B cell (primary cell): ENCODE measurements at regions not wholly inside any gene's neighbourhood (a gene's known extent, or its start where the extent isn't known, plus 50 kb on each side); places are given as distances from the start of the nearest gene placed in this dataset.
A peak's percentile ranks its signal among the peaks of the same experiment; 100 is the strongest.

Source experiments
- ATAC-seq: fragments of 200-7000 bp; cut with Tn5 transposase; one replicate; pipeline ENCODE4 v1.10.0; 2021; ENCODE audit warnings: low read depth, mild to moderate bottlenecking, moderate number of reproducible peaks, moderate library complexity
- CTCF ChIA-PET: fragments of 350-600 bp; sonication (Branson Sonifier 250); formaldehyde crosslinking; loops from one replicate; lab custom pipeline; 2021; ENCODE audit warnings: antibody characterized with exemption, inconsistent platforms; lab: Charles Lee
- POLR2A ChIA-PET: fragments of 350-600 bp; sonication (Branson Sonifier 250); formaldehyde crosslinking; loops from one replicate; lab custom pipeline; 2021; ENCODE audit warnings: antibody characterized with exemption; lab: Charles Lee
- DNase-seq: peaks from one replicate; pipeline ENCODE4 v3.0.0; 2013
- H2AFZ ChIP-seq: 2 replicates; pipeline ENCODE4 v1.6.1; 2012; ENCODE audit warnings: mild to moderate bottlenecking, low read depth, low read length; ENCODE audit not compliant: insufficient read depth, poor library complexity, severe bottlenecking
- H3K27ac ChIP-seq, 2 donors: 1 replicate in 1 of 2; 2 replicates in 1 of 2; pipeline ENCODE4 v1.5.1; 2012 to 2013; ENCODE audit warnings: low read length in 2 of 2, mild to moderate bottlenecking in 2 of 2, moderate library complexity in 1 of 2
- H3K27me3 ChIP-seq, 4 experiments: fragments of 200-600 bp in 1 of 4; sonication (generic) in 1 of 4; replicated peaks in 1 of 4; 1 replicate in 2 of 4; 2 replicates in 2 of 4; pipeline versions ENCODE4 v1.6.1 to v1.7.0; 2013 to 2016; ENCODE audit warnings: low read length in 3 of 4, mild to moderate bottlenecking in 2 of 4, mixed read lengths in 1 of 4, moderate library complexity in 1 of 4; ENCODE audit not compliant: insufficient read depth in 4 of 4, control insufficient read depth in 3 of 4; ENCODE audit errors: control extremely low read depth in 1 of 4
- H3K36me3 ChIP-seq, 2 experiments: replicated peaks in 1 of 2; 1 replicate in 1 of 2; 2 replicates in 1 of 2; pipeline versions ENCODE4 v1.6.1 to v1.7.1; 2013; ENCODE audit warnings: low read length in 1 of 2; ENCODE audit not compliant: insufficient read depth in 2 of 2, control insufficient read depth in 1 of 2; ENCODE audit errors: control extremely low read depth in 1 of 2, extremely low read depth in 1 of 2
- H3K4me1 ChIP-seq, 2 donors: fragments of 200-600 bp in 1 of 2; sonication (generic) in 1 of 2; 1 replicate in 1 of 2; 2 replicates in 1 of 2; pipeline versions ENCODE4 v1.5.1 to v1.6.1; 2013 to 2017; ENCODE audit warnings: low read length in 2 of 2; ENCODE audit not compliant: control insufficient read depth in 2 of 2, insufficient read depth in 2 of 2
- H3K4me2 ChIP-seq: replicated peaks from 2 replicates; pipeline ENCODE3; 2012; ENCODE audit warnings: mild to moderate bottlenecking, low read depth, low read length; ENCODE audit not compliant: poor library complexity, severe bottlenecking
- H3K4me3 ChIP-seq, 5 experiments: fragments of 200-600 bp in 1 of 5; sonication (generic) in 1 of 5; 1 replicate in 3 of 5; 2 replicates in 2 of 5; pipeline versions ENCODE4 v1.5.1 to v1.7.0; 2011 to 2016; ENCODE audit warnings: low read length in 4 of 5, mild to moderate bottlenecking in 4 of 5, low read depth in 2 of 5, control low read depth in 1 of 5, moderate library complexity in 1 of 5; ENCODE audit not compliant: insufficient read depth in 1 of 5; ENCODE audit errors: control extremely low read depth in 1 of 5, extremely low read depth in 1 of 5
- H3K79me2 ChIP-seq: fragments of 200-600 bp; sonication (generic); one replicate; pipeline ENCODE4 v1.6.0; 2016; ENCODE audit warnings: low read length; ENCODE audit not compliant: control insufficient read depth, insufficient read depth
- H3K9ac ChIP-seq: fragments of 200-600 bp; sonication (generic); 2 replicates; pipeline ENCODE4 v1.6.1; 2017; ENCODE audit warnings: mild to moderate bottlenecking, low read length, moderate library complexity
- H3K9me3 ChIP-seq, 3 donors: one replicate each; pipeline versions ENCODE4 v1.6.1 to v1.7.1; 2013; ENCODE audit warnings: low read length in 2 of 3; ENCODE audit not compliant: control insufficient read depth in 2 of 3, insufficient read depth in 1 of 3; ENCODE audit errors: control extremely low read depth in 1 of 3
- H4K20me1 ChIP-seq: 2 replicates; pipeline ENCODE4 v1.6.0; 2012; ENCODE audit warnings: mild to moderate bottlenecking, low read length; ENCODE audit not compliant: insufficient read depth, control insufficient read depth, poor library complexity, severe bottlenecking
- H3K27ac Mint-ChIP-seq: one replicate; pipeline ENCODE4 v1.8.0; 2021; ENCODE audit warnings: mixed read lengths
- H3K27me3 Mint-ChIP-seq: one replicate; pipeline ENCODE4 v1.8.0; 2021; ENCODE audit warnings: mixed read lengths
- H3K4me1 Mint-ChIP-seq: one replicate; pipeline ENCODE4 v1.8.0; 2021; ENCODE audit warnings: mixed read lengths
- H3K4me3 Mint-ChIP-seq: one replicate; pipeline ENCODE4 v1.8.0; 2021; ENCODE audit warnings: mixed read lengths
- H3K9me3 Mint-ChIP-seq: one replicate; pipeline ENCODE4 v1.8.0; 2022; ENCODE audit warnings: mixed read lengths; ENCODE audit not compliant: insufficient read depth
- CTCF ChIP-seq: fragments of 200-600 bp; IDR thresholded peaks from one replicate; pipeline ENCODE4 v1.8.0; 2022; ENCODE audit warnings: antibody characterized with exemption, mild to moderate bottlenecking
- EZH2 ChIP-seq: IDR thresholded peaks from 2 replicates; pipeline ENCODE4 v1.6.1; 2012; ENCODE audit warnings: borderline replicate concordance, low read depth, mild to moderate bottlenecking, moderate library complexity, low read length; ENCODE audit not compliant: insufficient read depth, poor library complexity, severe bottlenecking
- WGBS: methylation state at CpG from one replicate; pipeline ENCODE4 v1.1.5; 2013; ENCODE audit warnings: missing lambda C conversion rate; ENCODE audit not compliant: insufficient coverage; 5-methylcytosine and 5-hydroxymethylcytosine counted together
- intact Hi-C: fragments of 100-400 bp; cut with micrococcal nuclease; formaldehyde crosslinking; loops from one replicate; pipeline ENCODE4 v1.10.0; 2022

- Mint-ChIP-seq H3K9me3 (no peaks in the 10 kb centered on the region), H3K4me1 (peaks cover 74% of the 10 kb centered on the region), H3K27ac (peak overlapping the region; percentile 75), H3K4me3 (peak overlapping the region; percentile 82), H3K27me3 (no peaks in the 10 kb centered on the region)
- no peak for TF ChIP-seq CTCF
- TF ChIP-seq EZH2, result no peak
- H3K4me3 ChIP-seq, result peak overlapping the region in 1 of 5 experiments; percentile 29
- no peaks in the 10 kb centered on the region for H3K36me3 ChIP-seq
- peak overlapping the region; percentile 28 to 69 for H3K27ac ChIP-seq
- peak overlapping the region; percentile 30 for H3K9ac ChIP-seq
- intact Hi-C loops, result loop anchor here (10.0 kb wide), 2 partner anchors 80 to 240 kb away; no protein-coding TSS in a partner anchor
- H4K20me1 ChIP-seq, result no peaks in the 10 kb centered on the region
- POLR2A ChIA-PET, result interaction anchor here (0.5 to 0.8 kb wide), 2 partner anchors 10 to 137 kb away, joined by 7 to 8 read pairs; no protein-coding TSS in a partner anchor
- no peaks in the 10 kb centered on the region for H3K27me3 ChIP-seq
- H3K4me2 ChIP-seq, result peak overlapping the region; percentile 59
- peaks cover 54 to 64% of the 10 kb centered on the region in 2 donors for H3K4me1 ChIP-seq
- ATAC-seq (peak; percentile 58), DNase-seq (peak; percentile 51)
- no peaks in the 10 kb centered on the region for H3K9me3 ChIP-seq
- peak overlapping the region; percentile 38 for H2AFZ ChIP-seq
- 0% methylated on average over 1 of the region's 4 CpGs for WGBS
- CTCF ChIA-PET, result interaction anchor here (0.7 to 1.7 kb wide), 4 partner anchors 260 to 671 kb away, joined by 3 to 4 read pairs (median 3); no protein-coding TSS in a partner anchor
- no peaks in the 10 kb centered on the region for H3K79me2 ChIP-seq
Measured at GRCh38 chr5:158435161-158435616, 576.2 kb upstream of the CLINT1 start.

DNA sequence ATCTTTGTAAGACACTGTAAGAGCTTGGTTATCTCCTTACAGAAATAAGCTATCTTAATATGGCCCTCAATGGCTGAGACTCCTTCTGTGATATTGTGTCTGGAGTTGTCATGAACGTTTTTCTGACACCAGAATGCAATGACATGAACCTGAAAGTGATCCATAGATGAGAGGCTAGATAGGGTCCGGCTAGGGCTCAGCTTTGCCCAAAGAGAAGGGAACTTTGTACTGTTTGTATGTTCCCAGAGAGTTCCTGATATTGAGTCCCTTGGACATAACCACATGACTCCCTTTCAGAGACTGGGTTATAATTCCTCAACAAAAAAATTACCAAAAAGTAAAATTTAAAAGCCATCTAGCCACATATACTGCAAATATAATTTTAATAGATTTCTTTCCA, 575.8 kb upstream of the CLINT1 start:
- H3K9me3 ChIP-seq, result peaks cover 0 to 3% (median 0%) of the 10 kb centered on the region in 3 donors
- H3K27ac ChIP-seq, result peak overlapping the region in 1 of 2 donors; percentile 69
- H3K27ac Mint-ChIP-seq, result no peak overlapping the region
- TF ChIP-seq EZH2 (no peak), CTCF (no peak)
- CTCF ChIA-PET, result interaction anchor here (0.7 to 1.2 kb wide), 3 partner anchors 260 to 360 kb away, joined by 3 read pairs; no protein-coding TSS in a partner anchor
- peaks cover 59 to 67% of the 10 kb centered on the region in 2 donors for H3K4me1 ChIP-seq
- no peaks in the 10 kb centered on the region for H3K36me3 ChIP-seq
- H3K9ac ChIP-seq, result peak overlapping the region; percentile 30
- H3K9me3 Mint-ChIP-seq, result peaks cover 2% of the 10 kb centered on the region
- H4K20me1 ChIP-seq, result no peaks in the 10 kb centered on the region
- H3K4me3 ChIP-seq, result peak overlapping the region in 1 of 5 experiments; percentile 29
- no peak for ATAC-seq
- no peak overlapping the region for H2AFZ ChIP-seq
- POLR2A ChIA-PET, result interaction anchor here (0.5 to 0.8 kb wide), 2 partner anchors 10 to 137 kb away, joined by 7 to 8 read pairs; no protein-coding TSS in a partner anchor
- H3K27me3 ChIP-seq, result no peaks in the 10 kb centered on the region
- peak overlapping the region; percentile 59 for H3K4me2 ChIP-seq
- WGBS, result 0% methylated on average over 1 of the region's 2 CpGs
- no peak for DNase-seq
- peaks cover 78% of the 10 kb centered on the region for H3K4me1 Mint-ChIP-seq
- intact Hi-C loops, result loop anchor here (10.0 kb wide), 2 partner anchors 80 to 240 kb away; no protein-coding TSS in a partner anchor
- H3K27me3 Mint-ChIP-seq, result no peaks in the 10 kb centered on the region
- H3K4me3 Mint-ChIP-seq, result peak overlapping the region; percentile 82
- no peaks in the 10 kb centered on the region for H3K79me2 ChIP-seq
